K562 (cell line): ENCODE measurements at regions not wholly inside any gene's neighbourhood (a gene's known extent, or its start where the extent isn't known, plus 50 kb on each side); places are given as distances from the start of the nearest gene placed in this dataset.

Experiments used
- ATAC-seq: fragments of 200-7000 bp; cut with Tn5 transposase; 3 replicates; pipeline ENCODE4 v1.9.1; 2020; ENCODE audit warnings: moderate library complexity
- BruUV-seq: library from RNA; stranded (reverse); fragments of 400-500 nt; replicated peaks from 2 replicates; lab custom pipeline; 2021; lab: Mats Ljungman, UMichigan
- CTCF ChIA-PET: fragments of 300-600 bp; formaldehyde crosslinking; extraction: SDS; loops from one replicate; lab custom pipeline; 2021; ENCODE audit warnings: low intra/inter-chr PET ratio; lab: Yijun Ruan, JAX
- POLR2A ChIA-PET: fragments of 300-600, 350-650 bp; sonication (Branson Sonifier 250); formaldehyde crosslinking; extraction: SDS; loops from one replicate; lab custom pipeline; 2021; ENCODE audit warnings: antibody characterized with exemption, inconsistent platforms; lab: Yijun Ruan, JAX
- DNase-seq, 4 experiments: peaks; one replicate each; pipeline versions ENCODE4 v3.0.0 to v3.0.0-alpha.2; 2011 to 2018; ENCODE audit warnings: low spot score in 3 of 4, mixed read lengths in 3 of 4; ENCODE audit errors: extremely low read depth in 1 of 4
- FAIRE-seq: peaks from 2 replicates; lab custom pipeline; 2011; peaks lifted over from hg19 to GRCh38; lab: Jason Lieb, UNC
- H2AFZ ChIP-seq: 2 replicates; pipeline ENCODE4 v1.6.0; 2011; ENCODE audit warnings: low read depth, low read length, control low read depth, inconsistent platforms
- H3K27ac ChIP-seq: fragments of 200-600 bp; 3 replicates; pipeline ENCODE4 v1.8.0; 2011; ENCODE audit warnings: low read depth, mild to moderate bottlenecking, control low read depth, inconsistent platforms, low read length, moderate library complexity, mixed read lengths; ENCODE audit errors: extremely low read depth
- H3K27me3 ChIP-seq, 2 experiments: fragments of 300-600 bp in 1 of 2; 2 replicates in 1 of 2; 3 replicates in 1 of 2; pipeline versions ENCODE4 v1.6.0 to v1.8.0; 2011; ENCODE audit warnings: inconsistent platforms in 2 of 2, low read length in 2 of 2, mild to moderate bottlenecking in 1 of 2, mixed read lengths in 1 of 2, moderate library complexity in 1 of 2; ENCODE audit not compliant: control insufficient read depth in 2 of 2, insufficient read depth in 2 of 2
- H3K36me3 ChIP-seq: fragments of 300-600 bp; 3 replicates; pipeline ENCODE4 v1.8.0; 2011; ENCODE audit warnings: mild to moderate bottlenecking, low read length, inconsistent platforms; ENCODE audit not compliant: control insufficient read depth, insufficient read depth
- H3K4me1 ChIP-seq, 2 experiments: fragments of 200-600 bp in 1 of 2; replicated peaks in 1 of 2; 2 replicates in 1 of 2; 3 replicates in 1 of 2; pipeline versions ENCODE4 v1.5.1 to v1.8.0; 2011; ENCODE audit warnings: inconsistent platforms in 2 of 2, low read length in 2 of 2, mild to moderate bottlenecking in 1 of 2, mixed read lengths in 1 of 2, moderate library complexity in 1 of 2; ENCODE audit not compliant: control insufficient read depth in 2 of 2, insufficient read depth in 2 of 2
- H3K4me2 ChIP-seq: 2 replicates; pipeline ENCODE4 v1.6.1; 2011; ENCODE audit warnings: low read length, control low read depth, inconsistent platforms, mixed read lengths; ENCODE audit not compliant: insufficient read depth
- H3K4me3 ChIP-seq: fragments of 200-600 bp; sonication (generic), shearing (Covaris generic); 2 replicates; pipeline ENCODE4 v1.5.1; 2016; ENCODE audit warnings: control low read depth, inconsistent platforms
- H3K79me2 ChIP-seq: fragments of 200-600 bp; 3 replicates; pipeline ENCODE4 v1.8.0; 2011; ENCODE audit warnings: low read length, inconsistent platforms; ENCODE audit not compliant: control insufficient read depth, insufficient read depth
- H3K9ac ChIP-seq, 2 experiments: 2 replicates each; pipeline versions ENCODE4 v1.6.0 to v1.6.1; 2011; ENCODE audit warnings: low read depth in 2 of 2, low read length in 2 of 2, control low read depth in 1 of 2, inconsistent platforms in 1 of 2, mild to moderate bottlenecking in 1 of 2, mixed read lengths in 1 of 2; ENCODE audit not compliant: insufficient read depth in 1 of 2
- H3K9me1 ChIP-seq: one replicate; pipeline ENCODE4 v1.6.0; 2011; ENCODE audit warnings: inconsistent platforms, mild to moderate bottlenecking, low read length, moderate library complexity; ENCODE audit not compliant: control insufficient read depth, insufficient read depth
- H3K9me3 ChIP-seq: replicated peaks from 2 replicates; pipeline ENCODE4 v1.5.1; 2011; ENCODE audit warnings: low read depth, low read length, inconsistent platforms; ENCODE audit not compliant: control insufficient read depth, insufficient read depth
- H4K20me1 ChIP-seq: replicated peaks from 2 replicates; pipeline ENCODE4 v1.6.1; 2011; ENCODE audit warnings: low read length, inconsistent platforms, mixed read lengths; ENCODE audit not compliant: control insufficient read depth, insufficient read depth
- BACH1 ChIP-seq: fragments of 200-800 bp; sonication (Bioruptor generic); IDR thresholded peaks from 2 replicates; pipeline ENCODE4 v1.6.1; 2016; ENCODE audit warnings: missing genetic modification characterization, missing compliant biosample characterization
- GATAD2B ChIP-seq: fragments of 450-650 bp; IDR thresholded peaks from 2 replicates; pipeline ENCODE4 v1.6.1; 2017; ENCODE audit warnings: mild to moderate bottlenecking, borderline replicate concordance
- HNRNPLL ChIP-seq: fragments of 200-400 bp; formaldehyde crosslinking; IDR thresholded peaks from 2 replicates; pipeline ENCODE4 v1.6.1; 2017; ENCODE audit warnings: low read length, low read depth, mild to moderate bottlenecking; ENCODE audit not compliant: poor library complexity, severe bottlenecking
- LCOR ChIP-seq: sonication (generic); formaldehyde crosslinking; IDR thresholded peaks from 2 replicates; pipeline ENCODE4 v1.8.0; 2022; ENCODE audit warnings: mild to moderate bottlenecking, missing genetic modification reagents
- MYBL2 ChIP-seq, 2 experiments: fragments of 450-650 bp in 1 of 2; sonication (generic) in 1 of 2; formaldehyde crosslinking in 1 of 2; IDR thresholded peaks; 2 replicates each; pipeline versions ENCODE4 v1.6.1 to v1.8.1; 2017 to 2022; ENCODE audit warnings: borderline replicate concordance in 1 of 2, inconsistent platforms in 1 of 2, low read depth in 1 of 2, mild to moderate bottlenecking in 1 of 2, missing genetic modification reagents in 1 of 2, moderate library complexity in 1 of 2
- POLR2B ChIP-seq: fragments of 450-650 bp; IDR thresholded peaks from 2 replicates; pipeline ENCODE4 v1.6.1; 2018; ENCODE audit warnings: low read depth; ENCODE audit not compliant: partially characterized antibody
- RHOXF2B ChIP-seq: fragments of 250-450 bp; sonication (Bioruptor Pico); conservative IDR thresholded peaks from 2 replicates; pipeline ENCODE4 v1.5.1; 2021
- SNIP1 ChIP-seq: fragments of 450-650 bp; IDR thresholded peaks from 2 replicates; pipeline ENCODE4 v1.7.1; 2017; ENCODE audit warnings: low read depth, mild to moderate bottlenecking
- XRCC4 ChIP-seq: IDR thresholded peaks from one replicate; pipeline ENCODE4 v1.6.1; 2011; ENCODE audit not compliant: insufficient read depth, insufficient read length; ENCODE audit errors: extremely low read depth
- ZC3H8 ChIP-seq: fragments of 450-650 bp; IDR thresholded peaks from 2 replicates; pipeline ENCODE4 v1.6.1; 2017
- ZKSCAN8 ChIP-seq: fragments of 200-800 bp; sonication (Bioruptor generic); IDR thresholded peaks from 2 replicates; pipeline ENCODE4 v1.6.1; 2016; ENCODE audit warnings: missing genetic modification characterization, missing compliant biosample characterization
- WGBS: fragments of 100-300 bp; shearing (Covaris generic); methylation state at CpG from one replicate; pipeline ENCODE4 v1.1.6; 2016; ENCODE audit warnings: low coverage, mixed read lengths; ENCODE audit not compliant: insufficient coverage; ENCODE audit errors: missing lambda C conversion rate; 5-methylcytosine and 5-hydroxymethylcytosine counted together
- in situ Hi-C: fragments of 300-500 bp; cut with MboI; formaldehyde crosslinking; loops from 4 replicates; pipeline ENCODE4 v1.15.0; 2018; ENCODE audit warnings: inconsistent platforms, mixed read lengths
- intact Hi-C: fragments of 100-400 bp; cut with micrococcal nuclease; formaldehyde crosslinking; loops from 2 replicates; pipeline ENCODE4 v1.14.2; 2022
- TF ChIP-seq, protein P1 (sequence below): sonication (generic); IDR thresholded peaks from 2 replicates; pipeline ENCODE4 v1.6.1; 2016

DNA sequence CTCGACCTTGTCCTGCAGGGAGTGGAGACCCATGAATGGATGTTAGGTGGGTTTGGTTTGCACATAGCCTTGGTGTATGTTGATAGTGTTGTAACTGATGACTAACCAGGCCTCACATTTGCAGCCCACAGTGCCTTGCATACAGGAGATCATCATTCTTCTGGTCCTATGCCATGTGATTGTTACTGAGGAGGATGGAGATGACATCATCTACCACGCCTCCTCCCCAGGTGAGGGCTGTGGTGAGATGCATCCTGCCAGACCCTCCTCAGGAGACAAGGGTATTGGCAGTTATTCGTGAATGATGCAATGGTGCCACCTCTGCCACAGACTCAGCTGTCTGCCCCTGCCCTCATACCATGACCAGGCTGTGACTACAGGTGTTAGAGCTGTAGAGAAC is 1294.1 kb downstream of the UQCRFS1 start:
- intact Hi-C loops (no loop called here), in situ Hi-C loops (no loop called here)
- WGBS = 11% methylated on average over 3 of the region's 3 CpGs
- FAIRE-seq (no peak), ATAC-seq (no peak), DNase-seq (no peak)
- no peaks in the 10 kb centered on the region for H3K79me2 ChIP-seq
- H3K36me3 ChIP-seq = no peaks in the 10 kb centered on the region
- H3K4me2 ChIP-seq = no peak overlapping the region
- TF ChIP-seq SNIP1 (no peak), ZC3H8 (no peak), RHOXF2B (CRISPR knock-in tag) (no peak), GATAD2B (no peak), LCOR (CRISPR knock-in tag) (no peak), POLR2B (no peak), ZKSCAN8 (CRISPR knock-in tag) (no peak), BACH1 (tag) (no peak), HNRNPLL (no peak), MYBL2 (IDR thresholded peaks at IDR 0.05; ENCODE audit: low read depth) (no peak), MYBL2 (CRISPR knock-in tag; IDR thresholded peaks at IDR 0.05; ENCODE audit: borderline replicate concordance) (no peak), XRCC4 (no peak)
- TF ChIP-seq, protein P1, sequence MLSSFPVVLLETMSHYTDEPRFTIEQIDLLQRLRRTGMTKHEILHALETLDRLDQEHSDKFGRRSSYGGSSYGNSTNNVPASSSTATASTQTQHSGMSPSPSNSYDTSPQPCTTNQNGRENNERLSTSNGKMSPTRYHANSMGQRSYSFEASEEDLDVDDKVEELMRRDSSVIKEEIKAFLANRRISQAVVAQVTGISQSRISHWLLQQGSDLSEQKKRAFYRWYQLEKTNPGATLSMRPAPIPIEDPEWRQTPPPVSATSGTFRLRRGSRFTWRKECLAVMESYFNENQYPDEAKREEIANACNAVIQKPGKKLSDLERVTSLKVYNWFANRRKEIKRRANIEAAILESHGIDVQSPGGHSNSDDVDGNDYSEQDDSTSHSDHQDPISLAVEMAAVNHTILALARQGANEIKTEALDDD = no peak
- no peak overlapping the region for H3K27ac ChIP-seq
- CTCF ChIA-PET = no interaction called here
- H3K4me3 ChIP-seq = no peak overlapping the region
- H2AFZ ChIP-seq = no peak overlapping the region
- H4K20me1 ChIP-seq = no peaks in the 10 kb centered on the region
- BruUV-seq = no TSS peak
- no peaks in the 10 kb centered on the region for H3K4me1 ChIP-seq
- H3K9me1 ChIP-seq = no peaks in the 10 kb centered on the region
- no peaks in the 10 kb centered on the region for H3K27me3 ChIP-seq
- no peaks in the 10 kb centered on the region for H3K9me3 ChIP-seq
- POLR2A ChIA-PET = interaction anchor here (0.8 kb wide), 1 partner anchor 613 kb away, joined by 3 read pairs; no protein-coding TSS in a partner anchor
- no peak overlapping the region for H3K9ac ChIP-seq
